ENCODE measurements at regions not wholly inside any gene's neighbourhood (a gene's known extent, or its start where the extent isn't known, plus 50 kb on each side); places are given as distances from the start of the nearest gene placed in this dataset.
A peak's percentile ranks its signal among the peaks of the same experiment; 100 is the strongest.

GRCh38 chr18:32549248-32550110 is 78.8 kb upstream of the GAREM1 start:
- TF ChIP-seq POLR2A (IDR thresholded peaks at IDR 0.05): no peak
- TF ChIP-seq CTCF (IDR thresholded peaks at IDR 0.05): peak; percentile 65 to 71

Data from suprapubic skin (tissue), 3 donors.